Embryonic facial prominence (tissue), 1 donor: ENCODE measurements at regions not wholly inside any gene's neighbourhood (a gene's known extent, or its start where the extent isn't known, plus 50 kb on each side); places are given as distances from the start of the nearest gene placed in this dataset.

ENCODE experiments used
- DNase-seq: peaks from one replicate; pipeline ENCODE4 v3.0.0-alpha.2; 2016; ENCODE audit errors: extremely low spot score

GRCh38 chr10:43820663-43821062, 172.0 kb upstream of the ZNF32 start:
- DNase-seq, result no peak

- DNase-seq, result no peak
Observed at GRCh38 chr10:43819464-43820230, 171.0 kb upstream of the ZNF32 start.

GRCh38 chr10:43818687-43819086, 170.0 kb upstream of the ZNF32 start:
- no peak for DNase-seq

DNA sequence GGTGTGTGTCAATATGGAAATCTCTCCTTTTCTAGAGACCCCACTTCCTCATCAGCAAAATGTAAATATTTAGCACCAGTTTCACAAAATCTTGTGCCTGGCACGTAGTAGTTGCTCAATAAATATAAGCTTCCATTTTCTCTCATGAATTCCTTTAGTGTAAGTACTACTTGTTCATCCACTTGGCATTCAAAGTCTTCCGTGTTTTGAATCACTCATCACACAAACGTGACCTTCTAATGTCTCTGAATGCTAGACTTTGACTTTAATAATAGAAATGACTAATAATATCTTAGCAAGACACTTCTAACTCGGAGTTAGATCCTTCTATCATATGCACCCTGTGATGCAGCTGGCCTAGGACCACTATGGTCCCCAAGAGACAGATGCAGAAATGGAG, 168.7 kb upstream of the ZNF32 start:
- DNase-seq, result no peak

- DNase-seq, result no peak
Observed at GRCh38 chr10:43816351-43817321, 168.0 kb upstream of the ZNF32 start.

GRCh38 chr10:43815181-43815885, 166.7 kb upstream of the ZNF32 start:
- no peak for DNase-seq

- DNase-seq, result no peak
Observed at GRCh38 chr10:43814663-43815062, 166.0 kb upstream of the ZNF32 start.

DNA sequence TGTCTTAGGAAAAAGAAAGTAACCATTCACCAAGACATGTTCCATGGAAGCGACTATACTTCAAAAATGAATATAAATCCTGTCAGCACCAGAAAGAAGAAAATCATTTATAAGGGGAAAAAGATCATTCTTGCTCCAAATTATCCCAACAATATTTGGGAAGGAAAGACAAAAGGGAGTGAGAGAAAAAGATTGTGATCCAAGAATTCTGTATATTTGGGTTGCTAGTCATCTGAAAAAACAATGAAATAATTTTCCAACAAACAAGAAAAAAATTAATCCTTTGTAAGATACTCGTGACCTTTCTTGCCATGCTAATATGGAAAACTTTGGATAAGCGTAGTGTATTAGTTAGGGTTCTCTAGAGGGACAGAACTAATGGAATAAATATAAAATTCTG, 163.2 kb upstream of the ZNF32 start:
- DNase-seq, result no peak

GRCh38 chr10:43809211-43809930, 160.7 kb upstream of the ZNF32 start:
- no peak for DNase-seq

DNA sequence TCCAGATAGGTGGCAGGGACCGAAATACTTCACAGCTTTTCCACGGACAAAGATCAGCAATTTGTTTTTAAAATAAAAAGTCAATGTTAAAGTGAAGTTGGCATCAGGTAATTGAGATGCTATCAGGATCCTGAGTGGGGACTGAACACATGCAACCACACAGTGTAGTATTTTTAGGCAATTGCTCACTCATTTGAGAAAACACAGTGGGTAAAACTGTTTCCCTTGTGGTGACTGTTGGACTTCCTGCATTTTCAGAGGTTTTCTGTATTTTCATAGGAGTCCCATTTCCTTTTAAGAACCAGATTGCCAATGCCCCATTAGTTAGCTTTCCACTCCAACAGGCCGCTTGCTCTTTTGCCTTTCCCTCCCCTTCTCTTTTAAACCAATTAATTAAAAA, 159.5 kb upstream of the ZNF32 start:
- DNase-seq, result no peak

GRCh38 chr10:43806831-43807640, 158.4 kb upstream of the ZNF32 start:
- DNase-seq, result no peak

- no peak for DNase-seq
Observed at GRCh38 chr10:43803791-43804190, 155.1 kb upstream of the ZNF32 start.

GRCh38 chr10:43802988-43803696, 154.5 kb upstream of the ZNF32 start:
- DNase-seq, result no peak

DNA sequence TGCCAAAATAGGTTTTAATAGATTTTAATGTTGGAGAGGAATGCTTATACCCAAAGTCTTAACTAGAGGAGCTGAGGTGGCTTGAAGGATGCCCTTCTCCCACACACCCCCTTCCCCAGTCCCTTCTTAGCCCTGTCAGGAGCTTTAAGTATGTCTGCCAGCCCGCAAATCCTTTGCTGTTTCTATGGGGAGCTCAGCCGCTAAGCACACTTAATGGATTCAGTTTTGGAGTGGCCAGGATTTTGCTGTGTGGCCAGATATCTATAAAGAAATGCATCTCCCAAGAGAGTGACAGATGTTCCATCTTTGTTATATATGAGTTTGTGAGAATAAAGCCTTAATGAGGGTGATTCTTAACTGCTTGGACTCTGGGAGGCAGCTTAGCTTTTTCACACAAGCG, 152.9 kb upstream of the ZNF32 start:
- DNase-seq, result no peak

- no peak for DNase-seq
Observed at GRCh38 chr10:43801140-43801539, 152.5 kb upstream of the ZNF32 start.

- no peak for DNase-seq
Observed at GRCh38 chr10:43796781-43797180, 148.1 kb upstream of the ZNF32 start.

GRCh38 chr10:43795639-43796038, 147.0 kb upstream of the ZNF32 start:
- DNase-seq, result no peak

DNA sequence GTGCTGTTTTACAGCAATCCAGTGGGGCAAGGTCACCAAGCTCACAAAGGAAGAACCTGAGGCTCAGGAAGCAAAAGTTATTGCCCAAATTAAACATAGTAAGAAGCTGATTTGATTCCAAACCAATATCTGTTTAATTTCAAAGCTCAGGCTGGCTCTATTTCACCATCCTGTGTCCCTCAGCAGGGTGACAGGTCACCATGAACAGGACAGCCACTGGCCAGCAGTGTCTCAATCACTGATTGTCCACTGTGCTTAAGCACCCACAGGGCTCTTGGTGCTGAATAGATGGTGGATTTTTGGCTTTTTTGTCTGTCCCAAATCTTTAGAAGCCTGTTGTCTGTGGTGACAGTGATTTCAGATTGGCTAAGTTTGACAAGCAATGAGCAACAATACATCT, 146.4 kb upstream of the ZNF32 start:
- DNase-seq, result no peak

DNA sequence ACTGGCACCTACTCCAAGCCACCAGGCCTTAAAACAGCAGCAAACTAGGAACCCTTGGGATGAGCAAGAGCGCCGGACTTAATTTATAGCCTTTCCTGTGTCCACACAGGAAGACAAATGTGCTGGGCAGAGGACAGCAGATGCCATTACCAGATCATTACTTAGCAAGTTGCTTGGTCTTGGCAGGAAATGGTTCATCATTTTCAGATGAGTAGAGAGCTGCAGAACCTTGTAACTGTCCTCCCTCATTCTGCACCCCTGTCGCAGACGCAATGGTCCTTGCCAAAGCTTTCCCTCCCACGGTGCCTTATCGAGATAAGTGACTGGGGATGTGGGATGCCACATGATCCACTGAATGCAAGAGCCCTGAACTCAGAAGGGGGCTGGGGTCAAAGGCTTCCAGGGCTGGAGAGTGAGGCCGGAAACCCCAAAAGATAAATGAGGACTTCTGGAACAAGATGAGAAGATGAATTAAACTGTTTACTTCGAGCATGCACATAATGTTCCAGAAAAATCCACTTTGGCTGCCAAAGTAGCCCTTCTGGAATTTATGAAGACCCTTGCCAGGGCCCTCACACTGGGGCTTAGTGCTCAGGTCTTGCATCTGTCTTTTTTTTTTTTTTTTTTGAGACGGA, 145.6 kb upstream of the ZNF32 start:
- no peak for DNase-seq

GRCh38 chr10:43793704-43794103, 145.0 kb upstream of the ZNF32 start:
- DNase-seq, result no peak
